ENCODE measurements at regions not wholly inside any gene's neighbourhood (a gene's known extent, or its start where the extent isn't known, plus 50 kb on each side); places are given as distances from the start of the nearest gene placed in this dataset.

DNA sequence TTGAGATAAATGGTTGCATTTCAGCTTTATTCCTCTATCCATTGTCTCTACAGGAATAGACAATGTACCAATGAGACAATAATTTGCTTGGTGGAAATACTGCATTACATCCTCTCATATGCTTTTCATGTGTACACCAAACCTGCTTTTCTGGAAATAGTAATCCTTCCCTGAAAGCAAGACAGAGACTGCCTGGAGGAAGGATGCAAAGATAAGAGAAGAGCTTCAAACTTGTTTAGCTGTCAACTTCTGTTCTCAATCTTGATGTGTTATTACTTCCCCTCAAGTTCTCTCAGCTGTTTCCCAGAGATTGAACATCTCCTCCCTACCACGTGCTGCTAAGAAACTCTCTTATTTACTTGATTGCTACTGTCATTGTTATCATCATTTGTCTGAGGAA lies 1125.4 kb upstream of the TMPRSS15 start:
- Histone ChIP-seq H3K9ac (ENCODE audit: low read length) (no peak overlapping the region), H3K79me2 (ENCODE audit: insufficient read depth, low read length) (no peaks in the 10 kb centered on the region), H3K9me3 (ENCODE audit: insufficient read depth, low read depth, low read length) (no peaks in the 10 kb centered on the region), H4K20me1 (ENCODE audit: insufficient read depth, low read length) (no peaks in the 10 kb centered on the region), H3K4me1 (ENCODE audit: insufficient read depth, low read length) (no peaks in the 10 kb centered on the region), H2AFZ (ENCODE audit: low read depth, low read length) (no peak overlapping the region), H3K36me3 (ENCODE audit: insufficient read depth, low read length) (no peaks in the 10 kb centered on the region), H3K4me3 (ENCODE audit: insufficient read depth, low read depth, low read length) (no peak overlapping the region), H3K4me2 (ENCODE audit: low read length) (no peak overlapping the region), H3K27ac (ENCODE audit: low read depth, low read length) (no peak overlapping the region), H3K27me3 (ENCODE audit: insufficient read depth, low read length) (no peaks in the 10 kb centered on the region)
- Mint-ChIP-seq H3K4me1 (ENCODE audit: low read depth, unreplicated experiment) (peaks cover 6% of the 10 kb centered on the region), H3K9me3 (ENCODE audit: unreplicated experiment) (no peaks in the 10 kb centered on the region), H3K27me3 (ENCODE audit: low read depth, unreplicated experiment) (no peaks in the 10 kb centered on the region), H3K36me3 (ENCODE audit: low read depth, unreplicated experiment) (no peaks in the 10 kb centered on the region), H3K27ac (ENCODE audit: unreplicated experiment) (peak overlapping the region; percentile 26), H3K4me3 (ENCODE audit: unreplicated experiment) (no peak overlapping the region)
- no peak for FAIRE-seq
- TF ChIP-seq EZH2 (IDR thresholded peaks at IDR 0.05; ENCODE audit: insufficient read depth, low read length): no peak
- TF ChIP-seq, protein P1, sequence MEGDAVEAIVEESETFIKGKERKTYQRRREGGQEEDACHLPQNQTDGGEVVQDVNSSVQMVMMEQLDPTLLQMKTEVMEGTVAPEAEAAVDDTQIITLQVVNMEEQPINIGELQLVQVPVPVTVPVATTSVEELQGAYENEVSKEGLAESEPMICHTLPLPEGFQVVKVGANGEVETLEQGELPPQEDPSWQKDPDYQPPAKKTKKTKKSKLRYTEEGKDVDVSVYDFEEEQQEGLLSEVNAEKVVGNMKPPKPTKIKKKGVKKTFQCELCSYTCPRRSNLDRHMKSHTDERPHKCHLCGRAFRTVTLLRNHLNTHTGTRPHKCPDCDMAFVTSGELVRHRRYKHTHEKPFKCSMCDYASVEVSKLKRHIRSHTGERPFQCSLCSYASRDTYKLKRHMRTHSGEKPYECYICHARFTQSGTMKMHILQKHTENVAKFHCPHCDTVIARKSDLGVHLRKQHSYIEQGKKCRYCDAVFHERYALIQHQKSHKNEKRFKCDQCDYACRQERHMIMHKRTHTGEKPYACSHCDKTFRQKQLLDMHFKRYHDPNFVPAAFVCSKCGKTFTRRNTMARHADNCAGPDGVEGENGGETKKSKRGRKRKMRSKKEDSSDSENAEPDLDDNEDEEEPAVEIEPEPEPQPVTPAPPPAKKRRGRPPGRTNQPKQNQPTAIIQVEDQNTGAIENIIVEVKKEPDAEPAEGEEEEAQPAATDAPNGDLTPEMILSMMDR (IDR thresholded peaks at IDR 0.05; ENCODE audit: insufficient read depth, low read depth, low read length): no peak
- no peak for DNase-seq (ENCODE audit: low read depth)

DNA sequence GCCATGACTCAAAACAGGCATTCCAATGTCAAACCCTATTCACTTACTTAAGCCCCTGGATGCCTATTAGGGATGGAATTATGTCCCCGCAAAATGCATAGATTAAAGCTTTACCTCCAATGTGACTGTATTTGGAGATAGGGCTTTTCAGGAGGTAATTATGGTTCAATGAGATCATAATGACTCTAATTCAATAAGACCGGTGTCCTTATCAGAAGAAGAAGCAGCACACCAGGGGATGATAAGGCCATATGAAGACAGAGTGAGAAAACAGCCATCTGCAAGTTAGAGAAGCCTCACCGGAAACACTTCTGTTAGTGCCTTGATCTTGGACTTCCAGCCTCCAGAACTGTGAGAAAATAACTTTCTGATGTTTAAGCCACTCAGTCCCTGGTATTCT lies 1131.8 kb upstream of the TMPRSS15 start:
- no peaks in the 10 kb centered on the region for H3K79me2 ChIP-seq (ENCODE audit: insufficient read depth, low read length)
- no peaks in the 10 kb centered on the region for H3K9me3 Mint-ChIP-seq (ENCODE audit: unreplicated experiment)
- no peak for FAIRE-seq
- DNase-seq (ENCODE audit: low read depth): no peak
- H3K9ac ChIP-seq (ENCODE audit: low read length): no peak overlapping the region
- H3K36me3 ChIP-seq (ENCODE audit: insufficient read depth, low read length): no peaks in the 10 kb centered on the region
- H3K27ac Mint-ChIP-seq (ENCODE audit: unreplicated experiment): no peak overlapping the region
- H3K27me3 Mint-ChIP-seq (ENCODE audit: low read depth, unreplicated experiment): no peaks in the 10 kb centered on the region
- H3K4me1 Mint-ChIP-seq (ENCODE audit: low read depth, unreplicated experiment): peaks cover 2% of the 10 kb centered on the region
- H3K4me3 Mint-ChIP-seq (ENCODE audit: unreplicated experiment): no peak overlapping the region
- TF ChIP-seq EZH2 (IDR thresholded peaks at IDR 0.05; ENCODE audit: insufficient read depth, low read length): no peak
- TF ChIP-seq, protein P1 (IDR thresholded peaks at IDR 0.05; ENCODE audit: insufficient read depth, low read depth, low read length): no peak
- no peaks in the 10 kb centered on the region for H3K4me1 ChIP-seq (ENCODE audit: insufficient read depth, low read length)
- H3K4me2 ChIP-seq (ENCODE audit: low read length): no peak overlapping the region
- no peak overlapping the region for H3K27ac ChIP-seq (ENCODE audit: low read depth, low read length)
- H3K4me3 ChIP-seq (ENCODE audit: insufficient read depth, low read depth, low read length): no peak overlapping the region
- H3K27me3 ChIP-seq (ENCODE audit: insufficient read depth, low read length): no peaks in the 10 kb centered on the region
- H4K20me1 ChIP-seq (ENCODE audit: insufficient read depth, low read length): no peaks in the 10 kb centered on the region
- no peaks in the 10 kb centered on the region for H3K9me3 ChIP-seq (ENCODE audit: insufficient read depth, low read depth, low read length)
- H2AFZ ChIP-seq (ENCODE audit: low read depth, low read length): no peak overlapping the region
- H3K36me3 Mint-ChIP-seq (ENCODE audit: low read depth, unreplicated experiment): no peaks in the 10 kb centered on the region

- TF ChIP-seq, protein P1 (IDR thresholded peaks at IDR 0.05; ENCODE audit: insufficient read depth, low read depth, low read length): no peak
- no peak for TF ChIP-seq EZH2 (IDR thresholded peaks at IDR 0.05; ENCODE audit: insufficient read depth, low read length)
- FAIRE-seq (no peak), DNase-seq (ENCODE audit: low read depth) (no peak)
- no peaks in the 10 kb centered on the region for H3K36me3 ChIP-seq (ENCODE audit: insufficient read depth, low read length)
- no peaks in the 10 kb centered on the region for H3K36me3 Mint-ChIP-seq (ENCODE audit: low read depth, unreplicated experiment)
- no peaks in the 10 kb centered on the region for H3K4me1 ChIP-seq (ENCODE audit: insufficient read depth, low read length)
- H3K27me3 ChIP-seq (ENCODE audit: insufficient read depth, low read length): no peaks in the 10 kb centered on the region
- H3K4me3 ChIP-seq (ENCODE audit: insufficient read depth, low read depth, low read length): no peak overlapping the region
- H3K4me1 Mint-ChIP-seq (ENCODE audit: low read depth, unreplicated experiment): peaks cover 15% of the 10 kb centered on the region
- H3K27me3 Mint-ChIP-seq (ENCODE audit: low read depth, unreplicated experiment): no peaks in the 10 kb centered on the region
- no peak overlapping the region for H3K4me2 ChIP-seq (ENCODE audit: low read length)
- no peaks in the 10 kb centered on the region for H3K9me3 Mint-ChIP-seq (ENCODE audit: unreplicated experiment)
- no peak overlapping the region for H3K4me3 Mint-ChIP-seq (ENCODE audit: unreplicated experiment)
- no peak overlapping the region for H3K27ac ChIP-seq (ENCODE audit: low read depth, low read length)
- H4K20me1 ChIP-seq (ENCODE audit: insufficient read depth, low read length): no peaks in the 10 kb centered on the region
- no peaks in the 10 kb centered on the region for H3K9me3 ChIP-seq (ENCODE audit: insufficient read depth, low read depth, low read length)
- no peak overlapping the region for H2AFZ ChIP-seq (ENCODE audit: low read depth, low read length)
- H3K27ac Mint-ChIP-seq (ENCODE audit: unreplicated experiment): no peak overlapping the region
- H3K79me2 ChIP-seq (ENCODE audit: insufficient read depth, low read length): no peaks in the 10 kb centered on the region
- H3K9ac ChIP-seq (ENCODE audit: low read length): no peak overlapping the region
These were observed 1133.5 kb upstream of the TMPRSS15 start for GRCh38 chr21:19537116-19537515.

All from astrocyte (in vitro differentiated cells and primary cell).